ENCODE measurements at regions not wholly inside any gene's neighbourhood (a gene's known extent, or its start where the extent isn't known, plus 50 kb on each side); places are given as distances from the start of the nearest gene placed in this dataset.
"Not testable (repeated sequence)": the region's sequence is repeated elsewhere in the genome, so short reads cannot be mapped to it uniquely, and the experiment has no call there.

DNA sequence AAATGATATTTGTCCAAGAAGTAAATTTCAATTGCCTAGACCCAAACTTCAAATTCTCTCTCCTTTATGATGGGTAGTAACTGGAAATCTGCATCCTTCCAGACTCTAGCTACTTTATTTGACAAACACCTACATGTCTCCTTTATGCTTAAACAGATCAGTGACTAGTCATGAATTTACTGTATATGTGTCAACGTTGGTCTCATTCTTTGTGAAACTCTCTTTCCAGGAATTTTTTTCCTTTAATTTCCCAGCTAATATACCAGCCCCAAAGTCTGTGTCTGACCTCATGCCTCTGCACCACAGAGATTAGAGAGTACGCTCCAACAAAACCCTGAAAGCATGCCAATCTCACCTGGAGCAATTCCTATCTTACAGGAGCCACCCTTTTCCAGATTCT, 811.2 kb upstream of the NCAM2 start:
- TF ChIP-seq, protein P1, sequence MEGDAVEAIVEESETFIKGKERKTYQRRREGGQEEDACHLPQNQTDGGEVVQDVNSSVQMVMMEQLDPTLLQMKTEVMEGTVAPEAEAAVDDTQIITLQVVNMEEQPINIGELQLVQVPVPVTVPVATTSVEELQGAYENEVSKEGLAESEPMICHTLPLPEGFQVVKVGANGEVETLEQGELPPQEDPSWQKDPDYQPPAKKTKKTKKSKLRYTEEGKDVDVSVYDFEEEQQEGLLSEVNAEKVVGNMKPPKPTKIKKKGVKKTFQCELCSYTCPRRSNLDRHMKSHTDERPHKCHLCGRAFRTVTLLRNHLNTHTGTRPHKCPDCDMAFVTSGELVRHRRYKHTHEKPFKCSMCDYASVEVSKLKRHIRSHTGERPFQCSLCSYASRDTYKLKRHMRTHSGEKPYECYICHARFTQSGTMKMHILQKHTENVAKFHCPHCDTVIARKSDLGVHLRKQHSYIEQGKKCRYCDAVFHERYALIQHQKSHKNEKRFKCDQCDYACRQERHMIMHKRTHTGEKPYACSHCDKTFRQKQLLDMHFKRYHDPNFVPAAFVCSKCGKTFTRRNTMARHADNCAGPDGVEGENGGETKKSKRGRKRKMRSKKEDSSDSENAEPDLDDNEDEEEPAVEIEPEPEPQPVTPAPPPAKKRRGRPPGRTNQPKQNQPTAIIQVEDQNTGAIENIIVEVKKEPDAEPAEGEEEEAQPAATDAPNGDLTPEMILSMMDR (IDR thresholded peaks at IDR 0.05; ENCODE audit: unreplicated experiment) = no peak
- no TSS peak for BruUV-seq (replicated peaks)
- intact Hi-C loops (cut with micrococcal nuclease) = no loop called here
- no peak for DNase-seq (ENCODE audit: unreplicated experiment)
- Mint-ChIP-seq H3K27ac (ENCODE audit: low read depth, unreplicated experiment) (no peak overlapping the region), H3K36me3 (ENCODE audit: insufficient read depth, unreplicated experiment) (peaks cover 13% of the 10 kb centered on the region), H3K4me1 (ENCODE audit: insufficient read depth, unreplicated experiment) (no peaks in the 10 kb centered on the region), H3K4me3 (ENCODE audit: unreplicated experiment) (no peak overlapping the region), H3K9me3 (ENCODE audit: unreplicated experiment) (peaks cover 32% of the 10 kb centered on the region), H3K27me3 (ENCODE audit: insufficient read depth, unreplicated experiment) (no peaks in the 10 kb centered on the region)
- CTCF ChIA-PET = no interaction called here
- POLR2A ChIA-PET = interaction anchor here (0.5 kb wide), 1 partner anchor 257 kb away, joined by 3 read pairs; no protein-coding TSS in a partner anchor

DNA sequence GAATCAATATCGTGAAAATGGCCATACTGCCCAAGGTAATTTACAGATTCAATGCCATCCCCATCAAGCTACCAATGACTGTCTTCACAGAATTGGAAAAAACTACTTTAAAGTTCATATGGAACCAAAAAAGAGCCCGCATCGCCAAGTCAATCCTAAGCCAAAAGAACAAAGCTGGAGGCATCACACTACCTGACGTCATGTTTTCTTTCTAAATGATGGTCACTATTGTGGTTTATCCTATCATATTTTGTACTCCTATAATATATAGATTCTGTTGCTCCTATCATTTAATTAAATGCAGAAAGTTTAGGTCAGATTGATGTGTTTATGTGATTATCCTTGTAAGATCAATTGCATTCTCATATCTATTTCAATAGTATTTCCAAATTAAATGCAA, 796.9 kb upstream of the NCAM2 start:
- H3K4me3 Mint-ChIP-seq (ENCODE audit: unreplicated experiment) = not testable (repeated sequence)

DNA sequence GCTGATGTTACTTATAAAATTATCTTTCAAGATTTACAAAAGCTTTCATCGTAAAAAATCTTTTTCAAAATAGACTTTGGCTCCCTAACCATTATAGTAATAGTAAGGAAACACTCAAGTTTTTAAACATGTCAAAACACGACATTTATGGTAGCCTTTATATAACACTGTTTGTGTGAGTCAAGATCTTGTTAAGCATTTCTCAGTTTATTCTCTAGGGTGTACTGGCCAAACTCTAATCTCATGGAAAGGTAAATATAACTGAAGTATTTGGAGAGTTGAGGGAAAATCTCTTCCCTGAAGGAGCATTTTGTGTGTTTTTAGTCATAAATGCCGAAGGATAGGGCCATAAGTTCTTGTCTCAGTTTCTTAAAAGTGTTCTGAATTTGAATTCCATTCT, 790.9 kb upstream of the NCAM2 start:
- peaks cover 8% of the 10 kb centered on the region for H3K9me3 Mint-ChIP-seq (ENCODE audit: unreplicated experiment)
- TF ChIP-seq, protein P1 (IDR thresholded peaks at IDR 0.05; ENCODE audit: unreplicated experiment) = no peak
- ChIA-PET CTCF (no interaction called here), POLR2A (interaction anchor here (2.6 kb wide), 1 partner anchor 17 kb away, joined by 6 read pairs; no protein-coding TSS in a partner anchor)
- no peak overlapping the region for H3K4me3 Mint-ChIP-seq (ENCODE audit: unreplicated experiment)
- BruUV-seq (replicated peaks) = no TSS peak
- no peaks in the 10 kb centered on the region for H3K36me3 Mint-ChIP-seq (ENCODE audit: insufficient read depth, unreplicated experiment)
- H3K4me1 Mint-ChIP-seq (ENCODE audit: insufficient read depth, unreplicated experiment) = peaks cover 4% of the 10 kb centered on the region
- no peaks in the 10 kb centered on the region for H3K27me3 Mint-ChIP-seq (ENCODE audit: insufficient read depth, unreplicated experiment)
- intact Hi-C loops (cut with micrococcal nuclease) = no loop called here
- no peak for DNase-seq (ENCODE audit: unreplicated experiment)
- H3K27ac Mint-ChIP-seq (ENCODE audit: low read depth, unreplicated experiment) = no peak overlapping the region

More for the DNA sequence above, 796.9 kb upstream of the NCAM2 start:
- H3K36me3 Mint-ChIP-seq (ENCODE audit: insufficient read depth, unreplicated experiment); intact Hi-C loops (cut with micrococcal nuclease); H3K4me1 Mint-ChIP-seq (ENCODE audit: insufficient read depth, unreplicated experiment); H3K27ac Mint-ChIP-seq (ENCODE audit: low read depth, unreplicated experiment); BruUV-seq (replicated peaks); CTCF ChIA-PET; H3K9me3 Mint-ChIP-seq (ENCODE audit: unreplicated experiment); H3K27me3 Mint-ChIP-seq (ENCODE audit: insufficient read depth, unreplicated experiment); POLR2A ChIA-PET; DNase-seq (ENCODE audit: unreplicated experiment): not testable (repeated sequence)

DNA sequence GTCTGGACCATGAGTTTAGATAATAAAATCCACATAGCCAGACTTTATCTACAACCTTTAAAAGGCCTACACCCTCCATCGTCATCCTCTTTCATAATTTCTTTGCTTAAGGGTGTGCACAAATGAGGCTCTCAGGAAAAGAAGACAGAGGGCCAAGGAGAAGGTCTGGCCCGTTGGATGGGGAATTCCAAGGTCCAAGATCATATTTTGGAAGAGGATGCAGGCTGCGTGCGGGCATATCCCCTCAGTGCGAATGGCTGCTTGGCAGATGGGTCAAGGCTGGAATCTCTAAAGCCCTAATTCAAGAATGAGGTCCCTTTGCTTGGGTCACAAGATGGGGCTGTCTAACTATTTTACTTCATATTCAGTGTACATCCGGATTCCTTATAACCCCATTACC, 782.2 kb upstream of the NCAM2 start:
- no peak overlapping the region for H3K4me3 Mint-ChIP-seq (ENCODE audit: unreplicated experiment)
- H3K4me1 Mint-ChIP-seq (ENCODE audit: insufficient read depth, unreplicated experiment) = no peaks in the 10 kb centered on the region
- no peak overlapping the region for H3K27ac Mint-ChIP-seq (ENCODE audit: low read depth, unreplicated experiment)
- intact Hi-C loops (cut with micrococcal nuclease) = no loop called here
- ChIA-PET CTCF (no interaction called here), POLR2A (no interaction called here)
- H3K27me3 Mint-ChIP-seq (ENCODE audit: insufficient read depth, unreplicated experiment) = no peaks in the 10 kb centered on the region
- peaks cover 8% of the 10 kb centered on the region for H3K9me3 Mint-ChIP-seq (ENCODE audit: unreplicated experiment)
- TF ChIP-seq, protein P1 (IDR thresholded peaks at IDR 0.05; ENCODE audit: unreplicated experiment) = no peak
- no peak for DNase-seq (ENCODE audit: unreplicated experiment)
- H3K36me3 Mint-ChIP-seq (ENCODE audit: insufficient read depth, unreplicated experiment) = no peaks in the 10 kb centered on the region
- BruUV-seq (replicated peaks) = no TSS peak

DNA sequence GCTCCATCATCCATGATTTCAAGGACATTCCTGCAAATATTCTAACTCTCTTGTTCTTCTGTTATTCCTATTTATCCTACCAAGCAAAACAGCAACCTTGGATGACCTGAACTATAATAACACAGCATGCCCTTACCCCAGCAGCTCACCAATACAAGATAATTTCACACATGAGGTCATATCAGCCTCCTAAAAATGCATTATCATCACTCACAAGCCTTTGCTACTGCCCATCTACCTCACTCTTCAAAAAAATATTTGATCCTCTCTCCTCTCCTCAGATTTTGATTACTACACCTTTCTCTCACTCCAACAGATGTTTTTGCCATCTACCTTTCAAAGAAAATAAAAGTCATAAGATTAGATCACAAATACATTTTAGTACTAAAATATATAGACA, 777.6 kb upstream of the NCAM2 start:
- DNase-seq (ENCODE audit: unreplicated experiment) = no peak
- no peaks in the 10 kb centered on the region for H3K9me3 Mint-ChIP-seq (ENCODE audit: unreplicated experiment)
- H3K4me1 Mint-ChIP-seq (ENCODE audit: insufficient read depth, unreplicated experiment) = no peaks in the 10 kb centered on the region
- intact Hi-C loops (cut with micrococcal nuclease) = no loop called here
- no peak overlapping the region for H3K4me3 Mint-ChIP-seq (ENCODE audit: unreplicated experiment)
- CTCF ChIA-PET = no interaction called here
- no peaks in the 10 kb centered on the region for H3K27me3 Mint-ChIP-seq (ENCODE audit: insufficient read depth, unreplicated experiment)
- BruUV-seq (replicated peaks) = no TSS peak
- POLR2A ChIA-PET = interaction anchor here (1.1 kb wide), 1 partner anchor 32 kb away, joined by 3 read pairs; no protein-coding TSS in a partner anchor
- TF ChIP-seq, protein P1 (IDR thresholded peaks at IDR 0.05; ENCODE audit: unreplicated experiment) = no peak
- H3K27ac Mint-ChIP-seq (ENCODE audit: low read depth, unreplicated experiment) = no peak overlapping the region
- H3K36me3 Mint-ChIP-seq (ENCODE audit: insufficient read depth, unreplicated experiment) = no peaks in the 10 kb centered on the region

DNA sequence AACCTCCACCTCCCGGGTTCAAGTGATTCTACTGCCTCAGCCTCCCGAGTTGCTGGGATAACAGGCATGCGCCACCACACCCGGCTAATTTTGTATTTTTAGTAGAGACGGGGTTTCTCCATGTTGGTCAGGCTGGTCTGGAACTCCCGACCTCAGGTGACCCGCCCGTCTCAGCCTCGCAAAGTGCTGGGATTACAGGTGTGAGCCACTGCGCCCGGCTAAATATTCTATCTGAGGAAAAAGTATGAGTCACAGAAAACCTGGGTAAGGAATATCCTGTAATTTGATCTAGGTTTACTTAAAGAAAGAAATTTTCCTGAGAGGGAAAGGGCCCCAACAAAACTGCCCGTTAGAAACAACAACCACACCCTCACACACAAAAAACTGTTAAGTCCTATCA, 776.2 kb upstream of the NCAM2 start:
- H3K4me1 Mint-ChIP-seq (ENCODE audit: insufficient read depth, unreplicated experiment); BruUV-seq (replicated peaks): not testable (repeated sequence)

DNA sequence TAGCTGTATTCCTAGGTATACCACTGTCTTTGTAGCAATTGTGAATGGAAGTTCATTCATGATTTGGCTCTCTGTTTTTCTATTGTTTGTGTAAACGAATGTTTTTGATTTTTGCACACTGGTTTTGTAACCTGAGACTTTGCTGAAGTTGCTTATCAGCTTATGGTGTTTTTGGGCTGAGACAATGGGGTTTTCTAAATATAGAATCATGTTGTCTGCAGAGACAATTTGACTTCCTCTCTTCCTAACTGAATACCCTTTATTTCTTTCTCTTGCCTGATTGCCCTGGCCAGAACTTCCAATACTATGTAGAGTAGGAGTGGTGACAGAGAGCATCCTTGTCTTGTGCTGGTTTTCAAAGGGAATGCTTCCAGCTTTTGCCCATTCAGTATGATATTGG, 761.6 kb upstream of the NCAM2 start:
- intact Hi-C loops (cut with micrococcal nuclease); BruUV-seq (replicated peaks); CTCF ChIA-PET; H3K36me3 Mint-ChIP-seq (ENCODE audit: insufficient read depth, unreplicated experiment); H3K4me1 Mint-ChIP-seq (ENCODE audit: insufficient read depth, unreplicated experiment); DNase-seq (ENCODE audit: unreplicated experiment); H3K27me3 Mint-ChIP-seq (ENCODE audit: insufficient read depth, unreplicated experiment); H3K4me3 Mint-ChIP-seq (ENCODE audit: unreplicated experiment); H3K27ac Mint-ChIP-seq (ENCODE audit: low read depth, unreplicated experiment): not testable (repeated sequence)
- H3K9me3 Mint-ChIP-seq (ENCODE audit: unreplicated experiment) = peaks cover 23% of the 10 kb centered on the region
- POLR2A ChIA-PET = interaction anchor here (0.6 kb wide), 1 partner anchor 292 kb away, joined by 3 read pairs; no protein-coding TSS in a partner anchor

More for the DNA sequence above, 776.2 kb upstream of the NCAM2 start:
- H3K27me3 Mint-ChIP-seq (ENCODE audit: insufficient read depth, unreplicated experiment); DNase-seq (ENCODE audit: unreplicated experiment); CTCF ChIA-PET; H3K27ac Mint-ChIP-seq (ENCODE audit: low read depth, unreplicated experiment); POLR2A ChIA-PET; H3K4me3 Mint-ChIP-seq (ENCODE audit: unreplicated experiment); H3K9me3 Mint-ChIP-seq (ENCODE audit: unreplicated experiment); intact Hi-C loops (cut with micrococcal nuclease); H3K36me3 Mint-ChIP-seq (ENCODE audit: insufficient read depth, unreplicated experiment): not testable (repeated sequence)
